ENCODE measurements at regions not wholly inside any gene's neighbourhood (a gene's known extent, or its start where the extent isn't known, plus 50 kb on each side); places are given as distances from the start of the nearest gene placed in this dataset.

- H3K4me3 ChIP-seq (ENCODE audit: insufficient read depth, low read depth, low read length) = no peak overlapping the region
- no peak overlapping the region for H4K5ac ChIP-seq (ENCODE audit: low read depth, low read length)
- ChIA-PET POLR2A (ENCODE audit: unreplicated experiment) (no interaction called here), CTCF (no interaction called here)
- H2AK5ac ChIP-seq (ENCODE audit: low read depth, low read length) = no peak overlapping the region
- H4K8ac ChIP-seq (ENCODE audit: low read depth in 2 of 2, low read length in 2 of 2) = no peak overlapping the region
- TF ChIP-seq CHD1 (IDR thresholded peaks at IDR 0.05; ENCODE audit: low read depth, low read length) (no peak), POLR2A (IDR thresholded peaks at IDR 0.05; ENCODE audit: low read depth, low read length) (no peak)
- H3K23ac ChIP-seq (ENCODE audit: low read depth, low read length) = no peak overlapping the region
- no peak overlapping the region for H3K14ac ChIP-seq (replicated peaks; ENCODE audit: low read depth, low read length)
- no TSS peak for BruUV-seq (replicated peaks)
- no peak overlapping the region for H3K18ac ChIP-seq (ENCODE audit: low read depth, low read length)
- H3K4me1 ChIP-seq (ENCODE audit: control insufficient read depth, insufficient read depth, low read length) = peaks cover 4% of the 10 kb centered on the region
- H3K4me2 ChIP-seq (ENCODE audit: low read depth, low read length) = no peak overlapping the region
- peaks cover 3% of the 10 kb centered on the region for H3K9me1 ChIP-seq (ENCODE audit: insufficient read depth, low read length)
- no peak for ATAC-seq (ENCODE audit: low read depth)
- in situ Hi-C loops (cut with MboI; ENCODE audit: low sequenced_read_pairs) = no loop called here
- H4K20me1 ChIP-seq (ENCODE audit: insufficient read depth, low read length) = no peaks in the 10 kb centered on the region
- H3K56ac ChIP-seq (ENCODE audit: extremely low read depth, insufficient read depth, low read length) = no peak overlapping the region
- H3K36me3 ChIP-seq (ENCODE audit: control insufficient read depth, insufficient read depth, low read length) = no peaks in the 10 kb centered on the region
- H3K9ac ChIP-seq (ENCODE audit: low read depth, low read length) = no peak overlapping the region
- no peaks in the 10 kb centered on the region for H3K79me1 ChIP-seq (ENCODE audit: low read depth in 1 of 2, low read length in 2 of 2)
- H3K9me3 ChIP-seq (ENCODE audit: control insufficient read depth, insufficient read depth, low read length) = no peaks in the 10 kb centered on the region
- no peak overlapping the region for H2AFZ ChIP-seq (replicated peaks; ENCODE audit: low read length, poor library complexity)
- no peak overlapping the region for H4K91ac ChIP-seq (ENCODE audit: insufficient read depth, low read depth, low read length)
- H2AK9ac ChIP-seq (replicated peaks; ENCODE audit: low read depth, low read length, poor library complexity) = no peak overlapping the region
- no peak overlapping the region for H3K27ac ChIP-seq (ENCODE audit: insufficient read depth, low read length)
- H3K4ac ChIP-seq (ENCODE audit: low read depth, low read length) = no peak overlapping the region
- H2BK5ac ChIP-seq (ENCODE audit: low read depth, low read length, poor library complexity, severe bottlenecking) = no peak overlapping the region
- dilution Hi-C loops (cut with HindIII; ENCODE audit: low sequenced_read_pairs, unreplicated experiment) = no loop called here
- intact Hi-C loops (cut with micrococcal nuclease) = no loop called here
- no peaks in the 10 kb centered on the region for H3K27me3 ChIP-seq (ENCODE audit: control insufficient read depth, insufficient read depth, low read length)
- no peak for DNase-seq
- no peak overlapping the region for H2BK20ac ChIP-seq (ENCODE audit: low read depth, low read length)
- no peak overlapping the region for H2BK120ac ChIP-seq (ENCODE audit: low read depth, low read length)
- no peak overlapping the region for H2BK15ac ChIP-seq (ENCODE audit: low read depth, low read length)
Observed at GRCh38 chr11:93067881-93068390, 98.5 kb downstream of the MTNR1B start.

All from IMR-90 (cell line).